ENCODE measurements at regions not wholly inside any gene's neighbourhood (a gene's known extent, or its start where the extent isn't known, plus 50 kb on each side); places are given as distances from the start of the nearest gene placed in this dataset.

- TF ChIP-seq POLR2AphosphoS5 (IDR thresholded peaks at IDR 0.05; ENCODE audit: low read depth, low read length) (no peak), POLR2A (IDR thresholded peaks at IDR 0.05; ENCODE audit: low read depth, low read length) (no peak), TAF1 (IDR thresholded peaks at IDR 0.05; ENCODE audit: borderline replicate concordance, low read depth, low read length) (no peak)
Measured at GRCh38 chr9:1748407-1748806, 266.7 kb upstream of the SMARCA2 start.
